LNCaP clone FGC (cell line): ENCODE measurements at regions not wholly inside any gene's neighbourhood (a gene's known extent, or its start where the extent isn't known, plus 50 kb on each side); places are given as distances from the start of the nearest gene placed in this dataset.

ENCODE experiments used
- DNase-seq: peaks from one replicate; pipeline ENCODE4 v3.0.0-alpha.2; 2011; ENCODE audit warnings: low read depth
- H3K4me3 ChIP-seq: 2 replicates; pipeline ENCODE4 v1.5.1; 2011; ENCODE audit warnings: mild to moderate bottlenecking, low read depth, low read length, control low read depth
- CTCF ChIP-seq: IDR thresholded peaks from 2 replicates; pipeline ENCODE4 v1.5.1; 2012; ENCODE audit warnings: mild to moderate bottlenecking; ENCODE audit not compliant: control insufficient read depth, insufficient read depth; ENCODE audit errors: extremely low read depth

GRCh38 chr1:82919837-82920236, 1079.1 kb downstream of the TTLL7 start:
- no peak for DNase-seq
- no peak overlapping the region for H3K4me3 ChIP-seq
- TF ChIP-seq CTCF = no peak

GRCh38 chr1:82907313-82907712, 1091.6 kb downstream of the TTLL7 start:
- TF ChIP-seq CTCF = no peak
- H3K4me3 ChIP-seq = no peak overlapping the region
- DNase-seq = no peak

- no peak overlapping the region for H3K4me3 ChIP-seq
- TF ChIP-seq CTCF = no peak
- no peak for DNase-seq
Observed at GRCh38 chr1:82903626-82904025, 1095.3 kb downstream of the TTLL7 start.

GRCh38 chr1:82901561-82901960, 1097.4 kb downstream of the TTLL7 start:
- no peak for TF ChIP-seq CTCF
- H3K4me3 ChIP-seq = no peak overlapping the region

GRCh38 chr1:82901118-82901517, 1097.8 kb downstream of the TTLL7 start:
- H3K4me3 ChIP-seq = no peak overlapping the region
- no peak for TF ChIP-seq CTCF
- DNase-seq = no peak

More at GRCh38 chr1:82901561-82901960, 1097.4 kb downstream of the TTLL7 start:
- no peak for DNase-seq

GRCh38 chr1:82899017-82899416, 1098.3 kb downstream of the ADGRL2 start:
- DNase-seq = no peak

More at GRCh38 chr1:82899017-82899416, 1098.3 kb downstream of the ADGRL2 start:
- no peak for TF ChIP-seq CTCF
- H3K4me3 ChIP-seq = no peak overlapping the region
